LHCN-M2 (cell line): ENCODE measurements at regions not wholly inside any gene's neighbourhood (a gene's known extent, or its start where the extent isn't known, plus 50 kb on each side); places are given as distances from the start of the nearest gene placed in this dataset.

ENCODE experiments used
- DNase-seq: peaks from one replicate; pipeline ENCODE4 v3.0.0-alpha.2; 2012; ENCODE audit warnings: low read depth

- DNase-seq: no peak
These were observed 975.2 kb upstream of the GHITM start for GRCh38 chr10:83164156-83164555.

GRCh38 chr10:83165265-83165664, 974.0 kb upstream of the GHITM start:
- no peak for DNase-seq

- DNase-seq: no peak
These were observed 973.0 kb upstream of the GHITM start for GRCh38 chr10:83166344-83166743.

- DNase-seq: no peak
These were observed 972.2 kb upstream of the GHITM start for GRCh38 chr10:83167081-83167480.

- no peak for DNase-seq
These were observed 962.4 kb upstream of the GHITM start for GRCh38 chr10:83176901-83177300.

- DNase-seq: no peak
These were observed 960.8 kb upstream of the GHITM start for GRCh38 chr10:83178526-83178925.

GRCh38 chr10:83179371-83179770, 959.9 kb upstream of the GHITM start:
- DNase-seq: no peak

- no peak for DNase-seq
These were observed 957.2 kb upstream of the GHITM start for GRCh38 chr10:83182076-83182475.

- no peak for DNase-seq
These were observed 954.7 kb upstream of the GHITM start for GRCh38 chr10:83184641-83185040.

- no peak for DNase-seq
These were observed 948.7 kb upstream of the GHITM start for GRCh38 chr10:83190614-83191013.

- no peak for DNase-seq
These were observed 946.3 kb upstream of the GHITM start for GRCh38 chr10:83193026-83193425.

- DNase-seq: no peak
These were observed 944.3 kb upstream of the GHITM start for GRCh38 chr10:83195021-83195420.

- DNase-seq: no peak
These were observed 939.9 kb upstream of the GHITM start for GRCh38 chr10:83199374-83199773.

GRCh38 chr10:83205861-83206260, 933.4 kb upstream of the GHITM start:
- no peak for DNase-seq

- no peak for DNase-seq
These were observed 926.5 kb upstream of the GHITM start for GRCh38 chr10:83212632-83213334.

- DNase-seq: no peak
These were observed 925.2 kb upstream of the GHITM start for GRCh38 chr10:83214136-83214535.

- no peak for DNase-seq
These were observed 921.1 kb upstream of the GHITM start for GRCh38 chr10:83218205-83218604.

GRCh38 chr10:83222300-83222699, 917.0 kb upstream of the GHITM start:
- DNase-seq: no peak

GRCh38 chr10:83222832-83223742, 916.2 kb upstream of the GHITM start:
- DNase-seq: no peak

GRCh38 chr10:83225781-83226180, 913.5 kb upstream of the GHITM start:
- DNase-seq: no peak

GRCh38 chr10:83229991-83230390, 909.3 kb upstream of the GHITM start:
- DNase-seq: no peak

- no peak for DNase-seq
These were observed 905.6 kb upstream of the GHITM start for GRCh38 chr10:83233691-83234090.

- no peak for DNase-seq
These were observed 891.1 kb upstream of the GHITM start for GRCh38 chr10:83248106-83248631.
